ENCODE measurements at regions not wholly inside any gene's neighbourhood (a gene's known extent, or its start where the extent isn't known, plus 50 kb on each side); places are given as distances from the start of the nearest gene placed in this dataset.

DNA sequence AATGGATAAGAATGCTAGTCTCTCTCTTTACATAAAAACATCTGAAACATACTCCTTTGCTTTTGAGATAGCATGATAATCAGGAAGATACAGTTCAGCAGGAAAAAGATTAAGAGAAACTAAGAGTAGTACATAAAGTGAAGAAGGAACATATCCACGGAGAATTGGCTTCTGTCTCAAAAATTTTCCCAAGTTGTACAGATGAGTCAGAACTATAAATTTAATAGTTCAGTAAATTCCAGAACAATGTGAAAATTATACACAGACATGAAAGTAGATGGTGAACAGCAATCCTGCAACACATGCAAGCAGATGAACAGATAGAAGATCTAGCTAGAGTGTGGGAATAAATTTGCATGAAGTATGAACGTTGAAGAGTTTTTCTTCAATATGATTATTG lies 691.4 kb upstream of the RIOK2 start:
- WGBS = 35% methylated on average over 2 of the region's 2 CpGs
- no peak overlapping the region for H3K27ac ChIP-seq (ENCODE audit: low read depth)
- no peaks in the 10 kb centered on the region for H3K36me3 ChIP-seq (ENCODE audit: insufficient read depth)
- no peaks in the 10 kb centered on the region for H3K4me1 ChIP-seq (ENCODE audit: insufficient read depth)
- H3K4me3 ChIP-seq (ENCODE audit: low read depth, low read length) = no peak overlapping the region
- DNase-seq (ENCODE audit: extremely low spot score) = no peak

DNA sequence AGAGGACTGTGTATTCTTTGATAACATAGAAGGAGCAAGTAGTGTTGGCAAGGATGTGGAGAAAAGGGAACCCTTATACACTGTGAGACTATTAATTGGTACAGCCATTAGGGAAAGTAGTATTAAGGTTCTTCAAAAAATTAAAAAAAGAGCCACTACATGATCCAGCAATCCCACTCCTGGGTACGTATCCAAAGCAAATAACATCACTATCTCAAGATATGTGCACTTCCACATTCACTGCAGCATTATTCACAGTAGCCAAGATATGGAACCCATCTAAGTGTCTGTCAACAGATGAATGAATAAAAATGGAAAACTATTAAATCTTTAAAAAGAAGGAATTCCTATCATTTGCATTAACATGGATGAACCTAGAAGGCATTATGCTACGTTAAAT lies 693.2 kb upstream of the RIOK2 start:
- no peaks in the 10 kb centered on the region for H3K4me1 ChIP-seq (ENCODE audit: insufficient read depth)

DNA sequence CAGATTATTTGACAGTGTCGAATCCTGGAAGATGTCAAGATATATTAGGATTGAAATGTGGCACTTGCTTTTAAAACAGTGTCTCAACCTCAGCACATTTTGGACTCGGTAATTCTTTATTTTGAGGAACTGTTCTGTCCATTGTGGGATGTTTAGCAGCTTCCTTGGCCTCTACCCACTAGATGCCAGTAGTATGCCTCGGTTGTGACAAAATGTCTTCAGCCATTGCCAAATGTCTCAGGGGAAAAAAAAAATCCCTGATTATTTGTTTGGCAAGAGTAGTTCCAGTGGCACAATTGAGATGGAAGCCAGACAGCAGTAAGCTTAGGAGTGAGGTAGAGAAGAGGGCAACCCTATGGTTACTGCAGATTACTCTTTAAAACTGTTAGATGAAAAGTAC lies 694.5 kb upstream of the RIOK2 start:
- no peak overlapping the region for H3K27ac ChIP-seq (ENCODE audit: low read depth)
- H3K4me3 ChIP-seq (ENCODE audit: low read depth, low read length) = no peak overlapping the region
- DNase-seq (ENCODE audit: extremely low spot score) = no peak
- H3K4me1 ChIP-seq (ENCODE audit: insufficient read depth) = no peaks in the 10 kb centered on the region
- H3K36me3 ChIP-seq (ENCODE audit: insufficient read depth) = no peaks in the 10 kb centered on the region
- WGBS = 86% methylated on average over 3 of the region's 3 CpGs

More for the DNA sequence above, 693.2 kb upstream of the RIOK2 start:
- no peak for DNase-seq (ENCODE audit: extremely low spot score)
- H3K36me3 ChIP-seq (ENCODE audit: insufficient read depth) = no peaks in the 10 kb centered on the region
- 79% methylated on average over 2 of the region's 2 CpGs for WGBS
- H3K4me3 ChIP-seq (ENCODE audit: low read depth, low read length) = no peak overlapping the region
- H3K27ac ChIP-seq (ENCODE audit: low read depth) = no peak overlapping the region

DNA sequence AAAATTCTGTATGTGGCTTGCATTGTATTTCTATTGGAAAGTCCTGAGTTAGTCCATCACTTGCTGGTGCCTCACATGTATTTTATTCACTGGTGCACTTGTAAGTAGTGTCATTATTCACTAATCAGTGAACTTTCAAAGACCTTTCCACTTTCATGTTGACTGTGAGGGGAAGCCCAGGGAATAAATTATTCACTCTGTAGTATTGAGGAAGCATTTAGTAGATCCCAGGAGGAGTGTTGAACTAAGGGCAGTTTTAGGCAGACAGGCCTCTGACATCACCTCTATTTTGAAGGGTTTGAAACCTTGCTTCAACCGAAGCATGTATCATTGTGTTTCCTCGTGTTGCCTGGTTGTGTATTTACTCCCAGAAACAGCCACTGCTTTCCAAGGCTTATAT lies 705.4 kb upstream of the RIOK2 start:
- WGBS = 77% methylated on average over 2 of the region's 2 CpGs
- Histone ChIP-seq H3K4me1 (ENCODE audit: insufficient read depth) (no peaks in the 10 kb centered on the region), H3K36me3 (ENCODE audit: insufficient read depth) (no peaks in the 10 kb centered on the region), H3K4me3 (ENCODE audit: low read depth, low read length) (no peak overlapping the region), H3K27ac (ENCODE audit: low read depth) (no peak overlapping the region)
- DNase-seq (ENCODE audit: extremely low spot score) = no peak

DNA sequence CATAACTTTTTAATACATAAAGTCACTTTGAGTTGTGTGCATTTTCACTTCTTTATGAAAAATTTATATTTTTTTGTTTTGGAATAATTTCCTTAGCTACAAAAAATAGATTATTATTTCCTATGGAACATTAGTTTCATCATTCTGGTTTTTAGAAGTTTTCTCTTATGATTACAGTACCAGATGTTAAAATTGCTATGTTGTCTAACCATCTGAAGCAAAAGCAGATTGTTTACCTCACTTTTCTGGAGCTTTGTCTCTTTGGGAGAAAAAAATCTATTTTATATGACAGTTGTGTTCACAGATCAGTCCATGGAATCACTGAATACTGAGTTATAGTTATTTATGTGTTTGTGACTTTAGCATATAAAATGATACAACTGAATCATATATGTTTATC lies 708.9 kb upstream of the RIOK2 start:
- Histone ChIP-seq H3K27ac (ENCODE audit: low read depth) (no peak overlapping the region), H3K4me3 (ENCODE audit: low read depth, low read length) (no peak overlapping the region), H3K36me3 (ENCODE audit: insufficient read depth) (no peaks in the 10 kb centered on the region), H3K4me1 (ENCODE audit: insufficient read depth) (no peaks in the 10 kb centered on the region)
- DNase-seq (ENCODE audit: extremely low spot score) = no peak

DNA sequence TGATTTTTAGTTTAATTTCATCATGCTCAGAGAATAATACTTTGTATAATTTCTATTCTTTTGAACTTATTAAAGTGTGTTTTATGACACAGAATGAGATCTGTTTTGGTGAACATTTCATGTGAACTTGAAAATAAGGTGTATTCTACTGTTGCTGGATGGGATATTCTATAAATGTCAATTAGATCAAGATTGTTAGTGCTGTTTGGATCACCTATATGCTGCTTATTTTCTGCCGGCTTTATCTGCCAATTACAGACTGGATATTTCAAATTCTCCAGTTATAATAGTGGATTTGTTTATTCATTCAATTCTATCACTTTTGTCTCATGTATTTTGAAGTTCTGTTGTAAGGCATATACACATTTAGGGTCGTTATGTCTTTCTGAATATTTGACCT lies 720.7 kb upstream of the RIOK2 start:
- 80% methylated on average over 2 of the region's 2 CpGs for WGBS
- no peaks in the 10 kb centered on the region for H3K36me3 ChIP-seq (ENCODE audit: insufficient read depth)
- no peak for DNase-seq (ENCODE audit: extremely low spot score)
- no peak overlapping the region for H3K4me3 ChIP-seq (ENCODE audit: low read depth, low read length)
- no peak overlapping the region for H3K27ac ChIP-seq (ENCODE audit: low read depth)
- H3K4me1 ChIP-seq (ENCODE audit: insufficient read depth) = no peaks in the 10 kb centered on the region

DNA sequence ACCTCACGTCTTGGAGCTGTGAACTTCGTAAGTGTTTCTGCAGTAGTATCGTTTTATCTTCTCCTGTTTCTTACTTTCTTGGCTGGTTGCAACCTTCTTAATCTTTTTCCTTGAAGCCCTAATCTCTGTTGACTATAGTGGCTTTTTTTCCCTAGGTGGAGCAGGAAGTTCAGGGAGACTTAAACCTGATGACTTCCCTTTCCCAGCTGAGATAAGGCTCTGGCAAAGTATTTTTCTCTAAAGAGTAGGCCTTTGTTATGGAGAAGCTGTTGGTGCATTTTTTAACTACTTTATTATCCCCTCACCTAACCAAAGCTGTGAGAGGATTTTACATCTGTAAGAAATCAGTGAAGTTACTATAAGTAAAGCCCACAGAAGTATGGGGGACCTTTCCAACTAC lies 723.1 kb upstream of the RIOK2 start:
- H3K4me1 ChIP-seq (ENCODE audit: insufficient read depth) = no peaks in the 10 kb centered on the region
- no peak overlapping the region for H3K27ac ChIP-seq (ENCODE audit: low read depth)
- DNase-seq (ENCODE audit: extremely low spot score) = no peak
- H3K36me3 ChIP-seq (ENCODE audit: insufficient read depth) = no peaks in the 10 kb centered on the region
- no peak overlapping the region for H3K4me3 ChIP-seq (ENCODE audit: low read depth, low read length)
- WGBS = 68% methylated on average over 3 of the region's 3 CpGs

DNA sequence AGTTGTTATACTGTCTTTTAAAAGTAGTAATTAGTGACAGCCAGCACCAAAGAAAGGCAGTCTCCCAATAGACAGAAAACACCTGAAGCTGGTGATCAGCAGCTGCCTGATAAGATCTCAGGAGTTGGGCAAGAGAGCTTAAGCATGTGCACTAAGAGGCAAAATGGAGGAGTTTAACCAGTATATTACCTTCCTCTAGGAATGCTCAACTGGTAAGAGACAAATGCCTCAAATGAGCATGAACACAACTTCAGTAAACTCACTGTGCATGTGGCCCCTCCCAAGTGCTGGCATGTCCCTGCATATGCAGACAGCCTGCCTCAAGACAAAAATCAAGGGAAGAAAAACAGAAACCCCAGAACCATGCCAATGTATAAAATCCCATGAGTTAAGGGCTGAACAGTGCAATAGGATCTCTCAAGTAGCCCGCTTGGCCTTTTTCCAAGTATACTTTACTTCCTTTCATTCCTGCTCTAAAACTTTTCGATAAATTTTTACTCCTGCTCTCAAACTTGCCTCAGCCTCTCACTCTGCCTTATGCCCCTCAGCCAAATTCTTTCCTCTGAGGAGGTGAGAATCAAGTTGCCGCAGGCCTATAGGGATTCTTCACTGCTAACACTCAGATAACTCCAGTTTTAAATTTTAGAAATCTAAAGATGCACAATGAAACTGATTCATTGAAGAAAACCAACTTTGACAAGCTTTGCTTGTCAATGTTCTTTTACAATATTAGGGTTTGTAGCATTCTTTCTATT lies 724.8 kb upstream of the RIOK2 start:
- no peaks in the 10 kb centered on the region for H3K4me1 ChIP-seq (ENCODE audit: insufficient read depth)
- no peak overlapping the region for H3K4me3 ChIP-seq (ENCODE audit: low read depth, low read length)
- DNase-seq (ENCODE audit: extremely low spot score) = no peak
- H3K27ac ChIP-seq (ENCODE audit: low read depth) = no peak overlapping the region
- WGBS = 96% methylated on average over 3 of the region's 3 CpGs
- H3K36me3 ChIP-seq (ENCODE audit: insufficient read depth) = no peaks in the 10 kb centered on the region

DNA sequence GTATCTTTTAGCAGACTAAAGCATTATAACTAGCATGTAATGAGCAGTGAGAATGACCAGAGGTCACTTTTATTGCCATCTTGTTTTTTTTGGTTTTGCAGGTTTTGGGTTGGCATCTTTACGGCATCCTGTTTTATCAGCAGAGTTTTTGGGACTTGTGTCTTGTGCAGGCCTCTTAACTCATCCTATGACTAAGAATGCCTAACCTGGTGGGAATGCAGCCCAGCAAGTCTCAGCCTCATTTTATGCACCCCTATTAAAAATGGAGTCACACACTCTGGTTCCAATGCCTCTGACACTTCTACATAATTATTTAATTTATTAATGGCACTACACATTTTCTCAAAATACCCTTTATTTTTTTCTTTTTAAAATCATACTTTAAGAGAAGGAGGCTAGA lies 726.5 kb upstream of the RIOK2 start:
- Histone ChIP-seq H3K4me1 (ENCODE audit: insufficient read depth) (no peaks in the 10 kb centered on the region), H3K36me3 (ENCODE audit: insufficient read depth) (no peaks in the 10 kb centered on the region), H3K27ac (ENCODE audit: low read depth) (no peak overlapping the region), H3K4me3 (ENCODE audit: low read depth, low read length) (no peak overlapping the region)
- WGBS = 84% methylated on average over 1 of the region's 1 CpG
- no peak for DNase-seq (ENCODE audit: extremely low spot score)

DNA sequence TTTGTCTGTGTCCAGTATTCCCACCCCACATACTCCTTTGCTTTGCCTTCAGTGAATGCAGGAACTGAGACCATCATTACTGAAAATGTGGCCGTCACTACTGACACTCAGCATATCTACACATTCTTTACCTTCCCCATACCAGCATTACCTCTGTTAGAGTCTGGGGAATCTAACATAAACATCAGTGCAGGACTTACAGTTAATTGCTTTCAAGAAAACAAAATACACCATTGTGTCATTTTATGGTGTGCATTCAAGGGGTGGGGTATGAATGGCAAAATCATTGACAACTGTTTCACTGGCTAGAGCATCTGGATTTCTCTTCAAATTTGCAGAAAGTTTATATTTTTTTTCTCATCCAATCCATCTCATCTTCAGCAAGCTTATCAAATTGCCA lies 731.4 kb upstream of the RIOK2 start:
- no peaks in the 10 kb centered on the region for H3K4me1 ChIP-seq (ENCODE audit: insufficient read depth)
- 86% methylated on average over 1 of the region's 1 CpG for WGBS
- H3K27ac ChIP-seq (ENCODE audit: low read depth) = no peak overlapping the region
- H3K36me3 ChIP-seq (ENCODE audit: insufficient read depth) = no peaks in the 10 kb centered on the region
- no peak for DNase-seq (ENCODE audit: extremely low spot score)
- no peak overlapping the region for H3K4me3 ChIP-seq (ENCODE audit: low read depth, low read length)

DNA sequence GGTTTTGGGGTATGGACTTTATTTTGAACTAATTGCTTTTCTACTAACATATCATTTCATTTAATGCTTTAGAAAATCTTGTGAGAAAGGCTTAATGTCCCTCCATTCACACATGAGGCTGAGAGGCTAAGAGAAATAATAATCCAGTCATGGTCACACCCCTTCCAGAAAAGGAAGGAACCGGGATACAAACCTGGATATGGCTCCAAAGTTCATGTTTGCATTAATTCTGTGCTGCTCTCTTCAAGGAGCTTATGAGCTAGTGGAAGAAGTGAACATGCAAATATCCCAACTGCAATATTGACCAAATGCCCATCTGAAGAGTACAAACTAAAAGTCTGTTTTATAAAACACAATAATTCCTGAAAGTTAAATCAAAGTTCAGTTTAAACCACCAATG lies 732.1 kb upstream of the RIOK2 start:
- 77% methylated on average over 1 of the region's 1 CpG for WGBS
- Histone ChIP-seq H3K4me3 (ENCODE audit: low read depth, low read length) (no peak overlapping the region), H3K27ac (ENCODE audit: low read depth) (no peak overlapping the region), H3K36me3 (ENCODE audit: insufficient read depth) (no peaks in the 10 kb centered on the region), H3K4me1 (ENCODE audit: insufficient read depth) (no peaks in the 10 kb centered on the region)
- DNase-seq (ENCODE audit: extremely low spot score) = no peak

DNA sequence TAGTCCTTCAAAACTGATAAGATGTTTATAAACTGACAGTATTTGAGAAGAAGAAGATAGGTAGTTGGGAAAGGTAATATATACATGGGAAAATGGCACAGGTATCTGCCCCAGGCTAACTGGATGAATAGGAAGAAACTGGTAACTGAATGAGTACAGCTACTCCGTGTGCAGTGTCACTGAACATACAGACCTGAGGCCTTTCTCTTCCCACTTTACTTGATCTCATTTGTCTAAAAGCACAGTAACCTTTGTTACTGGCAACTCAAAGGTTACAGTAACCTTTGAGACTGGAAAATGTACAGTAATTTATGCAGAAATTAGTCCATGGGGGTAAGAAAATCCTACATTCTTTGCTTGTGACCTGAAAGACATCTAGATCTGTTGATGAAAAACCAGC lies 735.0 kb upstream of the RIOK2 start:
- no peak overlapping the region for H3K27ac ChIP-seq (ENCODE audit: low read depth)
- no peak for DNase-seq (ENCODE audit: extremely low spot score)
- no peaks in the 10 kb centered on the region for H3K36me3 ChIP-seq (ENCODE audit: insufficient read depth)
- WGBS = 90% methylated on average over 1 of the region's 1 CpG
- no peaks in the 10 kb centered on the region for H3K4me1 ChIP-seq (ENCODE audit: insufficient read depth)
- no peak overlapping the region for H3K4me3 ChIP-seq (ENCODE audit: low read depth, low read length)

DNA sequence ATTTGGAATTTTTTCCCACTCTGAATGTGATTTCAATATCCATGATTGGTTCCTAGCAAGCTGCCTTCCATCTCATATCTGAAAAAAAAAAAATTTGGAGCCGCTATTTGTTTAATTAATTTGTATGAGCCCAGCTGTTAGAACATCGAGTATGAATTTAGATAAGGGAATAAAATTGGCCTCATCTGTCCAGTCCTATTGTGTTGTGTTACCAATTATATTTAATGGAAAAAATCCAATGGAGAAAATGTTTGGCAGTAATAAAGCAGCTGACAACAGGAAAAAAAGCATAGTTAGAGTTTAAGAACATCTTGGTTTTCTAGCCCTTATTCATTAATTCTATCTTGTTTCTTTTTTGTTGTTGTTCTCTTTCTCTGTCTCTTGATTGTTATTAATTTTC lies 735.6 kb upstream of the RIOK2 start:
- Histone ChIP-seq H3K4me3 (ENCODE audit: low read depth, low read length) (no peak overlapping the region), H3K36me3 (ENCODE audit: insufficient read depth) (no peaks in the 10 kb centered on the region), H3K27ac (ENCODE audit: low read depth) (no peak overlapping the region), H3K4me1 (ENCODE audit: insufficient read depth) (no peaks in the 10 kb centered on the region)
- WGBS = 38% methylated on average over 2 of the region's 2 CpGs
- DNase-seq (ENCODE audit: extremely low spot score) = no peak

DNA sequence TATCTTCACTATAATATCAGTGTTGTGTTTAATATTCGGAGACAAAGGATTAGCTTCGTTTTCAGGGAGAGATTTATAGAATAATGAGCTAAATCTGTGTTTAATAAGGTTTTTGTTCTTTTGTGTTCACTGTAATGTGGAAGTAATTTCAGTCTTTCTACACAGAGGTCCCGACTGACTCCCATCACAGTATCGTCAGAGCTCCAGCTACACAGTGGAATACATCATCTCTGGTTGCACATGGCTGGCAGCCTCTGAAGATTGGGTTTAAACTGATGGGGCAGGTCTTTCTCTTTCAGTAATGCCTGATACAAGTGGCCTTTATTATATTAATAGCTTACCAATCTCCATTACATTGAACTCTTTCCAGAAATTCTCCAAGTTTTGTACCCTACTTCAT lies 736.7 kb upstream of the RIOK2 start:
- H3K4me1 ChIP-seq (ENCODE audit: insufficient read depth) = no peaks in the 10 kb centered on the region
- H3K27ac ChIP-seq (ENCODE audit: low read depth) = no peak overlapping the region
- H3K36me3 ChIP-seq (ENCODE audit: insufficient read depth) = no peaks in the 10 kb centered on the region
- WGBS = 47% methylated on average over 4 of the region's 4 CpGs
- H3K4me3 ChIP-seq (ENCODE audit: low read depth, low read length) = no peak overlapping the region
- no peak for DNase-seq (ENCODE audit: extremely low spot score)

DNA sequence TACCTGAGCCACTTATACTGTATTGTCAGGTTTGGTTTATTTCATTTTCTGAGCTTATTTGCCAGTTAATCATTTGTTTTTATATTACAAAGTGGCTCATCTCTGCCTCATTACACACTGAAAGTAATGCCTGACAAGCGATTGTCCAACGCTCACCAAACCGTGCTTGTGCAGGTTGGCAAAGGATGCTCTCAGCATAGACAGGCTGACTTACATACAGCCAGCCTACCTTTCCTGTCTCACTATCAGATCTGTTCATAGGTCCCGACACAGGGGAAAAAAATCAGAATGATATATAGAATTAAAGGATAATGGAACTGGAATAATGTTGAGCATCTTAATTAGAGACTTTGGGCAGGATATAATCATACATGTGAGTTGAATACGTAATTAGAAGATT lies 739.7 kb upstream of the RIOK2 start:
- no peaks in the 10 kb centered on the region for H3K36me3 ChIP-seq (ENCODE audit: insufficient read depth)
- 94% methylated on average over 5 of the region's 5 CpGs for WGBS
- H3K4me1 ChIP-seq (ENCODE audit: insufficient read depth) = no peaks in the 10 kb centered on the region
- no peak overlapping the region for H3K4me3 ChIP-seq (ENCODE audit: low read depth, low read length)
- no peak overlapping the region for H3K27ac ChIP-seq (ENCODE audit: low read depth)
- DNase-seq (ENCODE audit: extremely low spot score) = no peak
